Caco-2 (cell line): ENCODE measurements at regions not wholly inside any gene's neighbourhood (a gene's known extent, or its start where the extent isn't known, plus 50 kb on each side); places are given as distances from the start of the nearest gene placed in this dataset.

ENCODE experiments used
- BruUV-seq: library from RNA; stranded (reverse); fragments of 400-500 nt; replicated peaks from 2 replicates; lab custom pipeline; 2021; lab: Mats Ljungman, UMichigan
- CTCF ChIA-PET: fragments of 300-600 bp; sonication (Branson Sonifier 250); formaldehyde crosslinking; loops from one replicate; lab custom pipeline; 2022; ENCODE audit warnings: antibody characterized with exemption; lab: Charles Lee
- POLR2A ChIA-PET: fragments of 300-600 bp; sonication (Branson Sonifier 250); formaldehyde crosslinking; loops from one replicate; lab custom pipeline; 2022; ENCODE audit warnings: antibody characterized with exemption; lab: Charles Lee
- DNase-seq, 2 experiments: peaks; one replicate each; pipeline versions ENCODE4 v3.0.0 to v3.0.0-alpha.2; 2020 to 2022
- H3K27me3 ChIP-seq: replicated peaks from 2 replicates; pipeline ENCODE4 v1.6.0; 2011; ENCODE audit warnings: low read length; ENCODE audit not compliant: control insufficient read depth, insufficient read depth
- H3K36me3 ChIP-seq: 2 replicates; pipeline ENCODE4 v1.5.1; 2011; ENCODE audit warnings: low read length; ENCODE audit not compliant: control insufficient read depth, insufficient read depth
- H3K4me1 ChIP-seq: fragments of 250-450 bp; sonication (Bioruptor Pico); 2 replicates; pipeline ENCODE4 v1.5.1; 2020; ENCODE audit warnings: mild to moderate bottlenecking
- H3K4me3 ChIP-seq: 2 replicates; pipeline ENCODE4 v1.5.1; 2011; ENCODE audit warnings: low read depth, mild to moderate bottlenecking, control low read depth, low read length
- H3K9me3 ChIP-seq: fragments of 250-450 bp; sonication (Bioruptor Pico); 2 replicates; pipeline ENCODE4 v1.5.1; 2020; ENCODE audit warnings: mild to moderate bottlenecking, moderate library complexity
- H3K27ac Mint-ChIP-seq: one replicate; pipeline ENCODE4 v1.8.0; 2022; ENCODE audit warnings: mixed read lengths; ENCODE audit not compliant: unreplicated experiment
- H3K27me3 Mint-ChIP-seq: one replicate; pipeline ENCODE4 v1.8.0; 2022; ENCODE audit warnings: mixed read lengths; ENCODE audit not compliant: insufficient read depth, unreplicated experiment
- H3K36me3 Mint-ChIP-seq: one replicate; pipeline ENCODE4 v1.8.0; 2022; ENCODE audit warnings: mild to moderate bottlenecking, mixed read lengths; ENCODE audit not compliant: insufficient read depth, unreplicated experiment
- H3K4me1 Mint-ChIP-seq: one replicate; pipeline ENCODE4 v1.8.0; 2022; ENCODE audit warnings: low read depth, mixed read lengths; ENCODE audit not compliant: unreplicated experiment
- H3K4me3 Mint-ChIP-seq: one replicate; pipeline ENCODE4 v1.8.0; 2022; ENCODE audit warnings: mild to moderate bottlenecking, moderate library complexity, mixed read lengths; ENCODE audit not compliant: unreplicated experiment
- H3K9me3 Mint-ChIP-seq: one replicate; pipeline ENCODE4 v1.8.0; 2022; ENCODE audit warnings: mixed read lengths; ENCODE audit not compliant: unreplicated experiment
- intact Hi-C: fragments of 100-400 bp; cut with micrococcal nuclease; formaldehyde crosslinking; loops from one replicate; pipeline ENCODE4 v1.10.0; 2022; ENCODE audit not compliant: unreplicated experiment
- TF ChIP-seq, protein P1 (sequence below), 2 experiments: fragments of 200-600 bp in 1 of 2; IDR thresholded peaks; 1 replicate in 1 of 2; 2 replicates in 1 of 2; pipeline versions ENCODE4 v1.5.1 to v1.8.0; 2011 to 2022; ENCODE audit warnings: antibody characterized with exemption in 1 of 2, control low read depth in 1 of 2, inconsistent platforms in 1 of 2, low read depth in 1 of 2, low read length in 1 of 2, mild to moderate bottlenecking in 1 of 2, moderate library complexity in 1 of 2; ENCODE audit not compliant: insufficient read depth in 1 of 2, severe bottlenecking in 1 of 2, unreplicated experiment in 1 of 2

- H3K27ac Mint-ChIP-seq, result no peak overlapping the region
- intact Hi-C loops, result no loop called here
- H3K27me3 Mint-ChIP-seq, result peaks cover 8% of the 10 kb centered on the region
- Histone ChIP-seq H3K4me3 (no peak overlapping the region), H3K9me3 (peaks cover 1% of the 10 kb centered on the region; the same call in 1 of the 2 replicates), H3K36me3 (no peaks in the 10 kb centered on the region), H3K27me3 (no peaks in the 10 kb centered on the region), H3K4me1 (no peaks in the 10 kb centered on the region)
- H3K4me1 Mint-ChIP-seq, result no peaks in the 10 kb centered on the region
- peaks cover 4% of the 10 kb centered on the region for H3K9me3 Mint-ChIP-seq
- TF ChIP-seq, protein P1, sequence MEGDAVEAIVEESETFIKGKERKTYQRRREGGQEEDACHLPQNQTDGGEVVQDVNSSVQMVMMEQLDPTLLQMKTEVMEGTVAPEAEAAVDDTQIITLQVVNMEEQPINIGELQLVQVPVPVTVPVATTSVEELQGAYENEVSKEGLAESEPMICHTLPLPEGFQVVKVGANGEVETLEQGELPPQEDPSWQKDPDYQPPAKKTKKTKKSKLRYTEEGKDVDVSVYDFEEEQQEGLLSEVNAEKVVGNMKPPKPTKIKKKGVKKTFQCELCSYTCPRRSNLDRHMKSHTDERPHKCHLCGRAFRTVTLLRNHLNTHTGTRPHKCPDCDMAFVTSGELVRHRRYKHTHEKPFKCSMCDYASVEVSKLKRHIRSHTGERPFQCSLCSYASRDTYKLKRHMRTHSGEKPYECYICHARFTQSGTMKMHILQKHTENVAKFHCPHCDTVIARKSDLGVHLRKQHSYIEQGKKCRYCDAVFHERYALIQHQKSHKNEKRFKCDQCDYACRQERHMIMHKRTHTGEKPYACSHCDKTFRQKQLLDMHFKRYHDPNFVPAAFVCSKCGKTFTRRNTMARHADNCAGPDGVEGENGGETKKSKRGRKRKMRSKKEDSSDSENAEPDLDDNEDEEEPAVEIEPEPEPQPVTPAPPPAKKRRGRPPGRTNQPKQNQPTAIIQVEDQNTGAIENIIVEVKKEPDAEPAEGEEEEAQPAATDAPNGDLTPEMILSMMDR (IDR thresholded peaks at IDR 0.05; ENCODE audit: insufficient read depth in 1 of 2, low read depth in 1 of 2, low read length in 1 of 2, severe bottlenecking in 1 of 2, unreplicated experiment in 1 of 2), result no peak
- no peak for DNase-seq
- CTCF ChIA-PET, result no interaction called here
- no peaks in the 10 kb centered on the region for H3K36me3 Mint-ChIP-seq
- BruUV-seq, result no TSS peak
- POLR2A ChIA-PET, result no interaction called here
- H3K4me3 Mint-ChIP-seq, result no peak overlapping the region
Measured at GRCh38 chr11:32288276-32288675, 147.1 kb downstream of the WT1 start.

DNA sequence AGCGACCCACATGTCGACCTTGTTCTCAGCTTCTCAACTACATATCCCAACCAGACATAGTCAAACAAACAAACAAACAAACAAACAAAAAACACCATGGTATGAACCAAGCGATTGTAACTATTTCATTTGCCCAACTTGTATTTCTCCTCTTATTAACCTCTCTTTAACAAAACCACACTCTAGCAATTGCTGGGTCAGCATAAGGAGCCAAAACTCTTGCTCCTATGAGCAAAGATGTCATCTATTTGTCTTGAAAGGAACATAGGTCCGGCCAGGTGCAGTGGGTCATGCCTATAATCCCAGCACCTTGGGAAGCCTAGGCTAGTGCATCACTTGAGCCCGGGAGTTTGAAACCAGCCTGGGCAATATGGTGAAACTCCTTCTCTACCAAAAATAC lies 145.6 kb downstream of the WT1 start:
- no peak for DNase-seq
- intact Hi-C loops, result no loop called here
- Mint-ChIP-seq H3K4me1 (no peaks in the 10 kb centered on the region), H3K4me3 (no peak overlapping the region), H3K27me3 (no peaks in the 10 kb centered on the region), H3K27ac (no peak overlapping the region), H3K9me3 (no peaks in the 10 kb centered on the region), H3K36me3 (no peaks in the 10 kb centered on the region)
- Histone ChIP-seq H3K9me3 (peaks cover 5% of the 10 kb centered on the region; the same call in 1 of the 2 replicates), H3K4me3 (no peak overlapping the region), H3K27me3 (no peaks in the 10 kb centered on the region), H3K4me1 (no peaks in the 10 kb centered on the region), H3K36me3 (no peaks in the 10 kb centered on the region)
- BruUV-seq, result no TSS peak
- ChIA-PET CTCF (interaction anchor here (0.6 kb wide), 1 partner anchor 24 kb away, joined by 5 read pairs; no protein-coding TSS in a partner anchor), POLR2A (no interaction called here)
- TF ChIP-seq, protein P1 (IDR thresholded peaks at IDR 0.05; ENCODE audit: insufficient read depth in 1 of 2, low read depth in 1 of 2, low read length in 1 of 2, severe bottlenecking in 1 of 2, unreplicated experiment in 1 of 2), result no peak

DNA sequence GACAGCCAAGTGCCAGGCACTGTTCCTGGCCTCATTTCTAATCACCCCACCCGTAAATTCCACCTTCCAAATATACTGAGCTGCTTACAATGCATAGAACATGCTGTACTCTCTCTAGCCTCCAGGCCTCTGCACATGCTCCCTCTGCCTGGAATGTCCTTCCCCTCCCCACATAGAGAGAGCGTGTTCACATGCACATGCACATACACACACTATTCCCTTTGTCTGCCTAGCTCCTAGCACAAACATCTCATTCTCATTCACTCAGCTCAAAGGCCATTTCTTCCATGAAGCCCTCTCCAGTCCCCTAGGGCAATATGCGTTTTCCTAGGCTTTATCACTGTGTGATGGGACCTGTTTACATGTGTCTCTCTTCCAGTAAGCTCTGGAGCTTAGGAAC lies 144.6 kb downstream of the WT1 start:
- Mint-ChIP-seq H3K27me3 (no peaks in the 10 kb centered on the region), H3K4me1 (no peaks in the 10 kb centered on the region), H3K36me3 (no peaks in the 10 kb centered on the region), H3K4me3 (no peak overlapping the region), H3K9me3 (no peaks in the 10 kb centered on the region), H3K27ac (no peak overlapping the region)
- CTCF ChIA-PET, result no interaction called here
- TF ChIP-seq, protein P1 (IDR thresholded peaks at IDR 0.05; ENCODE audit: insufficient read depth in 1 of 2, low read depth in 1 of 2, low read length in 1 of 2, severe bottlenecking in 1 of 2, unreplicated experiment in 1 of 2), result no peak
- Histone ChIP-seq H3K36me3 (no peaks in the 10 kb centered on the region), H3K4me3 (no peak overlapping the region), H3K27me3 (no peaks in the 10 kb centered on the region), H3K4me1 (no peaks in the 10 kb centered on the region), H3K9me3 (peaks cover 5% of the 10 kb centered on the region; the same call in 1 of the 2 replicates)
- POLR2A ChIA-PET, result no interaction called here
- intact Hi-C loops, result no loop called here
- no peak for DNase-seq
- BruUV-seq, result no TSS peak
